HCT116 (cell line): ENCODE measurements at regions not wholly inside any gene's neighbourhood (a gene's known extent, or its start where the extent isn't known, plus 50 kb on each side); places are given as distances from the start of the nearest gene placed in this dataset.

Experiments
- CBX3 ChIP-seq: IDR thresholded peaks from 2 replicates; pipeline ENCODE4 v1.6.1; 2012; ENCODE audit warnings: low read depth
- CEBPB ChIP-seq: IDR thresholded peaks from 2 replicates; pipeline ENCODE4 v1.6.1; 2012; ENCODE audit warnings: low read depth
- EZH2 ChIP-seq: fragments of 200-600 bp; sonication (generic); IDR thresholded peaks from 2 replicates; pipeline ENCODE4 v1.6.1; 2017; ENCODE audit warnings: antibody characterized with exemption, mixed run types
- EZH2phosphoT487 ChIP-seq: fragments of 200-600 bp; IDR thresholded peaks from 2 replicates; pipeline ENCODE4 v1.6.1; 2018; ENCODE audit warnings: antibody characterized with exemption, borderline replicate concordance
- POLR2A ChIP-seq: IDR thresholded peaks from 2 replicates; pipeline ENCODE4 v1.7.0; 2011; ENCODE audit warnings: borderline replicate concordance; ENCODE audit not compliant: insufficient read depth, insufficient read length; ENCODE audit errors: extremely low read depth
- POLR2AphosphoS5 ChIP-seq: IDR thresholded peaks from 2 replicates; pipeline ENCODE4 v1.6.1; 2011; ENCODE audit warnings: mild to moderate bottlenecking, low read depth, low read length, moderate library complexity
- SIN3A ChIP-seq: IDR thresholded peaks from 2 replicates; pipeline ENCODE4 v1.6.1; 2012; ENCODE audit warnings: low read depth
- SP1 ChIP-seq: IDR thresholded peaks from 2 replicates; pipeline ENCODE4 v1.6.1; 2012; ENCODE audit warnings: low read depth
- SRF ChIP-seq: IDR thresholded peaks from 2 replicates; pipeline ENCODE4 v1.6.1; 2012; ENCODE audit warnings: low read depth
- ZFX ChIP-seq: fragments of 450-650 bp; IDR thresholded peaks from 2 replicates; pipeline ENCODE4 v1.6.1; 2017
- TF ChIP-seq, protein P1 (sequence below), 3 experiments: fragments of 200-600 bp in 1 of 3; sonication (generic) in 1 of 3; IDR thresholded peaks in 2 of 3; conservative IDR thresholded peaks in 1 of 3; 2 replicates each; pipeline ENCODE4 v1.5.1; 2012 to 2017; ENCODE audit warnings: low read depth in 2 of 3, low read length in 2 of 3, antibody characterized with exemption in 1 of 3, borderline replicate concordance in 1 of 3, control low read depth in 1 of 3, mild to moderate bottlenecking in 1 of 3, mixed read lengths in 1 of 3, mixed run types in 1 of 3, moderate library complexity in 1 of 3; ENCODE audit not compliant: insufficient read depth in 1 of 3
- TF ChIP-seq, protein P2 (sequence below): IDR thresholded peaks from 2 replicates; pipeline ENCODE4 v1.6.1; 2012; ENCODE audit warnings: low read depth
- TF ChIP-seq, protein P3 (sequence below): IDR thresholded peaks from 2 replicates; pipeline ENCODE4 v1.6.1; 2012
- TF ChIP-seq, protein P4 (sequence below): IDR thresholded peaks from 2 replicates; pipeline ENCODE4 v1.6.1; 2012

DNA sequence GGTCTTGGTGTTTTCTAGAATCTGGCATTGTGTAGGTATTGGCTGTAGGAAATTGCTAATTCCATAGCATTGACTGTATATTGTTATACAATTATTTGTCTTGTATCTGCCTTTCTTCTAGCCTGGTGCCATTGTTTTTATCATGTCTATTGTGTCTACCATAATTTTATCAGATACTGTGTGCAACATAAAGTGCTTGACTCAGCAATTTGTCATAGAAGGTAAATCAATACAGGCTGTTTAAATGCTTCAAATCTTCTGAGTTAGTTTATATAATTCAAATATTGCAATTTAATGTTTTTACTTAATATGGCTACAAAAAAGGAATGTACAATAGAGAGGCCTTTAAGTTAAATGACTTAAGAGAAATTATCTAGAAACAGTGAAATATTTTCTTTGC lies 263.3 kb upstream of the UGT8 start:
- TF ChIP-seq, protein P1, sequence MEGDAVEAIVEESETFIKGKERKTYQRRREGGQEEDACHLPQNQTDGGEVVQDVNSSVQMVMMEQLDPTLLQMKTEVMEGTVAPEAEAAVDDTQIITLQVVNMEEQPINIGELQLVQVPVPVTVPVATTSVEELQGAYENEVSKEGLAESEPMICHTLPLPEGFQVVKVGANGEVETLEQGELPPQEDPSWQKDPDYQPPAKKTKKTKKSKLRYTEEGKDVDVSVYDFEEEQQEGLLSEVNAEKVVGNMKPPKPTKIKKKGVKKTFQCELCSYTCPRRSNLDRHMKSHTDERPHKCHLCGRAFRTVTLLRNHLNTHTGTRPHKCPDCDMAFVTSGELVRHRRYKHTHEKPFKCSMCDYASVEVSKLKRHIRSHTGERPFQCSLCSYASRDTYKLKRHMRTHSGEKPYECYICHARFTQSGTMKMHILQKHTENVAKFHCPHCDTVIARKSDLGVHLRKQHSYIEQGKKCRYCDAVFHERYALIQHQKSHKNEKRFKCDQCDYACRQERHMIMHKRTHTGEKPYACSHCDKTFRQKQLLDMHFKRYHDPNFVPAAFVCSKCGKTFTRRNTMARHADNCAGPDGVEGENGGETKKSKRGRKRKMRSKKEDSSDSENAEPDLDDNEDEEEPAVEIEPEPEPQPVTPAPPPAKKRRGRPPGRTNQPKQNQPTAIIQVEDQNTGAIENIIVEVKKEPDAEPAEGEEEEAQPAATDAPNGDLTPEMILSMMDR (IDR thresholded peaks at IDR 0.05 in 2 of 3, conservative IDR thresholded peaks at IDR 0.05 in 1 of 3; ENCODE audit: borderline replicate concordance in 1 of 3, insufficient read depth in 1 of 3, low read depth in 2 of 3, low read length in 2 of 3), result no peak
- TF ChIP-seq EZH2phosphoT487, result no peak
- TF ChIP-seq, protein P2, sequence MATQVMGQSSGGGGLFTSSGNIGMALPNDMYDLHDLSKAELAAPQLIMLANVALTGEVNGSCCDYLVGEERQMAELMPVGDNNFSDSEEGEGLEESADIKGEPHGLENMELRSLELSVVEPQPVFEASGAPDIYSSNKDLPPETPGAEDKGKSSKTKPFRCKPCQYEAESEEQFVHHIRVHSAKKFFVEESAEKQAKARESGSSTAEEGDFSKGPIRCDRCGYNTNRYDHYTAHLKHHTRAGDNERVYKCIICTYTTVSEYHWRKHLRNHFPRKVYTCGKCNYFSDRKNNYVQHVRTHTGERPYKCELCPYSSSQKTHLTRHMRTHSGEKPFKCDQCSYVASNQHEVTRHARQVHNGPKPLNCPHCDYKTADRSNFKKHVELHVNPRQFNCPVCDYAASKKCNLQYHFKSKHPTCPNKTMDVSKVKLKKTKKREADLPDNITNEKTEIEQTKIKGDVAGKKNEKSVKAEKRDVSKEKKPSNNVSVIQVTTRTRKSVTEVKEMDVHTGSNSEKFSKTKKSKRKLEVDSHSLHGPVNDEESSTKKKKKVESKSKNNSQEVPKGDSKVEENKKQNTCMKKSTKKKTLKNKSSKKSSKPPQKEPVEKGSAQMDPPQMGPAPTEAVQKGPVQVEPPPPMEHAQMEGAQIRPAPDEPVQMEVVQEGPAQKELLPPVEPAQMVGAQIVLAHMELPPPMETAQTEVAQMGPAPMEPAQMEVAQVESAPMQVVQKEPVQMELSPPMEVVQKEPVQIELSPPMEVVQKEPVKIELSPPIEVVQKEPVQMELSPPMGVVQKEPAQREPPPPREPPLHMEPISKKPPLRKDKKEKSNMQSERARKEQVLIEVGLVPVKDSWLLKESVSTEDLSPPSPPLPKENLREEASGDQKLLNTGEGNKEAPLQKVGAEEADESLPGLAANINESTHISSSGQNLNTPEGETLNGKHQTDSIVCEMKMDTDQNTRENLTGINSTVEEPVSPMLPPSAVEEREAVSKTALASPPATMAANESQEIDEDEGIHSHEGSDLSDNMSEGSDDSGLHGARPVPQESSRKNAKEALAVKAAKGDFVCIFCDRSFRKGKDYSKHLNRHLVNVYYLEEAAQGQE, result no peak
- TF ChIP-seq EZH2, result no peak
- TF ChIP-seq POLR2AphosphoS5, result no peak
- TF ChIP-seq ZFX, result no peak
- TF ChIP-seq POLR2A, result no peak
- no peak for TF ChIP-seq SP1
- no peak for TF ChIP-seq CEBPB
- TF ChIP-seq, protein P3, sequence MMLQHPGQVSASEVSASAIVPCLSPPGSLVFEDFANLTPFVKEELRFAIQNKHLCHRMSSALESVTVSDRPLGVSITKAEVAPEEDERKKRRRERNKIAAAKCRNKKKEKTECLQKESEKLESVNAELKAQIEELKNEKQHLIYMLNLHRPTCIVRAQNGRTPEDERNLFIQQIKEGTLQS, result no peak
- TF ChIP-seq, protein P4, sequence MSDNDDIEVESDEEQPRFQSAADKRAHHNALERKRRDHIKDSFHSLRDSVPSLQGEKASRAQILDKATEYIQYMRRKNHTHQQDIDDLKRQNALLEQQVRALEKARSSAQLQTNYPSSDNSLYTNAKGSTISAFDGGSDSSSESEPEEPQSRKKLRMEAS, result no peak
- no peak for TF ChIP-seq SIN3A
- TF ChIP-seq SRF, result no peak
- TF ChIP-seq CBX3, result no peak
